Nephron (organoid): ENCODE measurements at regions not wholly inside any gene's neighbourhood (a gene's known extent, or its start where the extent isn't known, plus 50 kb on each side); places are given as distances from the start of the nearest gene placed in this dataset.

Experiments
- H3K27ac Mint-ChIP-seq, 3 experiments: 2 replicates each; pipeline ENCODE4 v1.8.0; 2020; ENCODE audit warnings: mixed read lengths in 3 of 3, mild to moderate bottlenecking in 2 of 3, moderate library complexity in 1 of 3
- H3K27me3 Mint-ChIP-seq: 2 replicates; pipeline ENCODE4 v1.8.0; 2021; ENCODE audit warnings: low read depth, mild to moderate bottlenecking, moderate library complexity, mixed read lengths
- H3K36me3 Mint-ChIP-seq: 2 replicates; pipeline ENCODE4 v1.8.0; 2020; ENCODE audit warnings: low read depth, mixed read lengths
- H3K4me1 Mint-ChIP-seq: 2 replicates; pipeline ENCODE4 v1.8.0; 2020; ENCODE audit warnings: mixed read lengths
- H3K4me3 Mint-ChIP-seq, 3 experiments: 2 replicates each; pipeline ENCODE4 v1.8.0; 2020; ENCODE audit warnings: mild to moderate bottlenecking in 3 of 3, mixed read lengths in 3 of 3, moderate library complexity in 2 of 3
- H3K9me3 Mint-ChIP-seq: 2 replicates; pipeline ENCODE4 v1.8.0; 2020; ENCODE audit warnings: mixed read lengths
- TF ChIP-seq, protein P1 (sequence below), 3 experiments: fragments of 200-600 bp; sonication (generic); IDR thresholded peaks; one replicate each; pipeline ENCODE4 v1.5.0; 2021; ENCODE audit warnings: antibody characterized with exemption in 3 of 3; ENCODE audit not compliant: unreplicated experiment in 3 of 3

DNA sequence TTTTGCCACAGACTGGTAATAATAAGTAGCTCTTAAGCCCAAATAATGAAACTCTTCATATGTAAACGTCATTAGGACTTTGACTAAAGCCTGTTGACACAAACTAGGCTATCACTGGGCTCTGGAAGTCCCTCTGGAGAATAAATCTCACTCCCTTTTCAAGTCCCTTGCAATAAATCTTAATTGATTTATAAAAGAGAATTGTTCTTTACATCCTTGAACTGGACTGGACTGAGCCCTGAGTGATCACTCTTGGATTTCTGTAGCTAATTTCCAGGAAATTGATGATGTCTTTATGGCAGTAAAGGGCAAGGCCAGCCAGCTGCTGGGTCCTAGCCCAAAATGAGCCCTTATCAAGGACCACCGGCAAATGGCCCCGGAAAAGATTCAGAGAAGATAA lies 1162.7 kb downstream of the BCL11B start:
- peaks cover 13% of the 10 kb centered on the region for H3K27me3 Mint-ChIP-seq
- H3K4me3 Mint-ChIP-seq, result no peak overlapping the region
- no peak overlapping the region for H3K27ac Mint-ChIP-seq
- H3K36me3 Mint-ChIP-seq, result no peaks in the 10 kb centered on the region
- H3K9me3 Mint-ChIP-seq, result peaks cover 4% of the 10 kb centered on the region
- no peaks in the 10 kb centered on the region for H3K4me1 Mint-ChIP-seq
- TF ChIP-seq, protein P1, sequence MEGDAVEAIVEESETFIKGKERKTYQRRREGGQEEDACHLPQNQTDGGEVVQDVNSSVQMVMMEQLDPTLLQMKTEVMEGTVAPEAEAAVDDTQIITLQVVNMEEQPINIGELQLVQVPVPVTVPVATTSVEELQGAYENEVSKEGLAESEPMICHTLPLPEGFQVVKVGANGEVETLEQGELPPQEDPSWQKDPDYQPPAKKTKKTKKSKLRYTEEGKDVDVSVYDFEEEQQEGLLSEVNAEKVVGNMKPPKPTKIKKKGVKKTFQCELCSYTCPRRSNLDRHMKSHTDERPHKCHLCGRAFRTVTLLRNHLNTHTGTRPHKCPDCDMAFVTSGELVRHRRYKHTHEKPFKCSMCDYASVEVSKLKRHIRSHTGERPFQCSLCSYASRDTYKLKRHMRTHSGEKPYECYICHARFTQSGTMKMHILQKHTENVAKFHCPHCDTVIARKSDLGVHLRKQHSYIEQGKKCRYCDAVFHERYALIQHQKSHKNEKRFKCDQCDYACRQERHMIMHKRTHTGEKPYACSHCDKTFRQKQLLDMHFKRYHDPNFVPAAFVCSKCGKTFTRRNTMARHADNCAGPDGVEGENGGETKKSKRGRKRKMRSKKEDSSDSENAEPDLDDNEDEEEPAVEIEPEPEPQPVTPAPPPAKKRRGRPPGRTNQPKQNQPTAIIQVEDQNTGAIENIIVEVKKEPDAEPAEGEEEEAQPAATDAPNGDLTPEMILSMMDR (IDR thresholded peaks at IDR 0.05; ENCODE audit: unreplicated experiment in 3 of 3), result no peak

DNA sequence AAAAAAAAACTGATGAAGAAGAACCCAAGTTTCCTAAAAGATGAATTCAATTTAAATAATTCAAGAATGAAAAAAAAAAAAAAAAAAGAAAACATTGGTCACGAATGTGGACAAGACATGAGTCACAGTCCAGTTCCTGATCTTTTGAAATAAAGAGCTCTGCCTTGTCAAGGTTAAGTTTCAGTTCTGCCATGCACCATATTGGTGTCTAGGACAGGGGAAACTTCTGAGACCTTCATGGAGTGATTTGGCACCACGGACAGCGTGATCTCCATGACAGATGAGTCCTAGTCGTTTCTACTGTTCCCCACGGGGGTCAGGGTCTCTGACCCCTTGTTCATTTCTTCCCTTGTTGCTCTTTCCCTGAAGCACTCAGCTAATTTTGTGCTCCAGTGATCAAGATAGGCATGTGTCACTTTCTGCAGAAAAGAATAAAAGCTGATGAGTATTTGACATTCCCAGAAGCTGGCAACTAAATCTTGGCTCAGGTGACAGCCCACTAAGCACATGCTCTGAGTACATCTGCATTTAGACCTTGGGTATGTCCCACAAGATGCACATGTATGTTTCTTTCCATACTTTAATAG lies 1159.7 kb downstream of the BCL11B start:
- no peaks in the 10 kb centered on the region for H3K4me1 Mint-ChIP-seq
- TF ChIP-seq, protein P1 (IDR thresholded peaks at IDR 0.05; ENCODE audit: unreplicated experiment in 3 of 3), result no peak
- H3K27me3 Mint-ChIP-seq, result peaks cover 13% of the 10 kb centered on the region
- no peaks in the 10 kb centered on the region for H3K36me3 Mint-ChIP-seq
- no peak overlapping the region for H3K4me3 Mint-ChIP-seq
- no peak overlapping the region for H3K27ac Mint-ChIP-seq
- peaks cover 4% of the 10 kb centered on the region for H3K9me3 Mint-ChIP-seq

DNA sequence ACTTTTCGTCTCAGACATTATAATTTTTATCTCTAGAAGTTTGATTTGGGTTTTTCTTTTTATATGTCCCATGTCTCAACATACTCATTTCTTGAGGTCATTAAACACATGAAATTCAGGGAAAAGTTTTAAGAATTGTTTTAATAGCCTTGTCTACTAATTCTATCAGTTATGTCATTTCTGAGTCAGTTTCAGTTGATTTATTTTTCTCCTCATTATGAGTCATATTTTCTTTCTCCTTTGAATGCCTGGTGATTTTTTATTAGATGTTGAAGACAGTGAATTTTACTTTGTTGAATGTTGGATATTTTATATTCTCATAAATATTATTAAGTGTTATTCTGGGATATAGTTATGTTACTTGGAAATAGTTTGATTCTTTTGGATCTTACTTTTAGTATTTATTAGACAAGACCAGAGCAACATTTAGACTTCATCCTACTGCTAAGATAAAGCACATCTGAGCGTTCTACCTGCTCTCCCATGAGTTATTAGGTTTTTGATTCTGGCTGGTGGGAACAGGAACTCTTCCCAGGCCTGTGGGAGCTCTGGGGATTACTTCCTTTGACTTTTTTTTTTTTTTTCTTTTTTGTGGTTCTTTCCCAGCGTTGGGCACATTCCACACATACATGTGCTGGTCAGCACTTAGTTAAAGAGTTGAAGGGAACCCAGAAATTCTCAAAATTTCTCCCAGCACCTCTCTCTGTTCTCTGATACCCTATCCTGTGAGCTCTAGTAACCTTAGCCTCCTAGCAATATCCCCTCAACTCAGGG lies 1157.7 kb downstream of the BCL11B start:
- TF ChIP-seq, protein P1 (IDR thresholded peaks at IDR 0.05; ENCODE audit: unreplicated experiment in 3 of 3), result no peak

DNA sequence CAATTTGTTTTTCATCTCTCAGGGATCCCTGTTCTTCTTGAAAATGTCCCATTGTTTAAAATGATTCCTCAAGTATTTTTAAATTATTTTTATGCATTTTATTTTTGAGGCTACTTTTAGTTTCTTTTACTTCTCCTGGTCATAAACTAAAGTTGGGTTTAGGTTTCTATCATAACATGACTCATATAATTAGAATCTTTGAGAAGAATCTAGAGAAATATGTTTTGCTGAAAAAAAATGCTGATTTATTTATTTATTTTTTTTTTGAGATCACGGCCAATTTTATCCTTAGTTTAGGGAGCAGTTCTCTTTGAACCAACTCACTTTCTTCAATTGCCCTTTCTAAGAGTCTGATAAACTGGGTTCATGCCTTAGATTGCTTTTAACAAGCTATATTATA lies 1157.1 kb downstream of the BCL11B start:
- Mint-ChIP-seq H3K4me3 (no peak overlapping the region), H3K4me1 (no peaks in the 10 kb centered on the region), H3K27ac (no peak overlapping the region), H3K27me3 (peaks cover 17% of the 10 kb centered on the region), H3K9me3 (peaks cover 4% of the 10 kb centered on the region), H3K36me3 (no peaks in the 10 kb centered on the region)
- TF ChIP-seq, protein P1 (IDR thresholded peaks at IDR 0.05; ENCODE audit: unreplicated experiment in 3 of 3), result no peak

More for the DNA sequence above, 1157.7 kb downstream of the BCL11B start:
- Mint-ChIP-seq H3K36me3 (no peaks in the 10 kb centered on the region), H3K9me3 (peaks cover 4% of the 10 kb centered on the region), H3K4me3 (no peak overlapping the region), H3K27me3 (peaks cover 13% of the 10 kb centered on the region), H3K27ac (no peak overlapping the region), H3K4me1 (no peaks in the 10 kb centered on the region)

DNA sequence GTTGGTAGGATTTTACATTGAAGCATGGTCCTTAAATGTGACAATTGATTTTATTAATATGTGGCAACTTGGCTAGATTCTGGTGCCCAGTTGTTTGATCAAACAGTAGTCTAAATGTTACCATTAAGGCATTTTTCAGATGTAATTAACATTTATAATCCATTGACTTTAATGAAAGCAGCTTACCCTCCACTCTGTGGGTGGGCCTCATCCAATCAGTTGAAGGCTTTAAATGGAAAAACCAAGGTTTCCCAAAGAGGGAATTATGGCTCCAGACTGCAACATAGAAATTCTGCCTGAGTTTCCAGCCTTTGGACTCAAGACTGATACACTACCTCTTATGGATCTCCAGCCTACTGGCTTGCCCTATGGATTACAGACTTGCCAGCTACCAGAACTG lies 1153.2 kb downstream of the BCL11B start:
- TF ChIP-seq, protein P1 (IDR thresholded peaks at IDR 0.05; ENCODE audit: unreplicated experiment in 3 of 3), result no peak
- H3K4me1 Mint-ChIP-seq, result no peaks in the 10 kb centered on the region
- peaks cover 8% of the 10 kb centered on the region for H3K9me3 Mint-ChIP-seq
- peaks cover 14% of the 10 kb centered on the region for H3K27me3 Mint-ChIP-seq
- H3K27ac Mint-ChIP-seq, result no peak overlapping the region
- no peaks in the 10 kb centered on the region for H3K36me3 Mint-ChIP-seq
- H3K4me3 Mint-ChIP-seq, result no peak overlapping the region

DNA sequence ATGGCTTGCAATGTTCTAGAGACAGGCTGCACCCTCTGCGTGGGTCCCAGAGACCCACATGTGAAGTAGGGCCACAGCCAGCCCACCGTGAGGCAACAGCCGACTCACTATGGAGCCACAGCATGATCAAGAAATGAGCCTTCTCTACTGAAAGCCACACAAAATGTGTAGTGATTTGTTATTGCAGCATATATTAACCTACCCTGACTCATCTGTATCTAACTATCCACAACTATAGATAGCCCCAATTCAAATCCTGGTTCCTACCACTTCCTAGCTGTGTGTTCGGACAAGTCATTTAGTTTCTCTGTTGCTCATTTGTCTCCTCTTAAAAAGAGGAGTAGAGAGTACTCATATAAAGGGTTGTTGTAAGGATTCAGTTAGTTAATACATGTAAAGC lies 1152.3 kb downstream of the BCL11B start:
- TF ChIP-seq, protein P1 (IDR thresholded peaks at IDR 0.05; ENCODE audit: unreplicated experiment in 3 of 3), result no peak
- no peaks in the 10 kb centered on the region for H3K4me1 Mint-ChIP-seq
- H3K27me3 Mint-ChIP-seq, result peaks cover 11% of the 10 kb centered on the region
- no peak overlapping the region for H3K27ac Mint-ChIP-seq
- no peaks in the 10 kb centered on the region for H3K36me3 Mint-ChIP-seq
- H3K4me3 Mint-ChIP-seq, result no peak overlapping the region
- H3K9me3 Mint-ChIP-seq, result peaks cover 8% of the 10 kb centered on the region
